Astrocyte (in vitro differentiated cells and primary cell): ENCODE measurements at regions not wholly inside any gene's neighbourhood (a gene's known extent, or its start where the extent isn't known, plus 50 kb on each side); places are given as distances from the start of the nearest gene placed in this dataset.
"Not testable (repeated sequence)": the region's sequence is repeated elsewhere in the genome, so short reads cannot be mapped to it uniquely, and the experiment has no call there.

ENCODE experiments used
- DNase-seq: peaks from one replicate; pipeline ENCODE4 v3.0.0-alpha.2; 2010; ENCODE audit warnings: low read depth
- FAIRE-seq: peaks from 2 replicates; lab custom pipeline; 2011; peaks lifted over from hg19 to GRCh38; lab: Jason Lieb, UNC
- H2AFZ ChIP-seq: 2 replicates; pipeline ENCODE4 v1.6.0; 2012; ENCODE audit warnings: low read depth, low read length, inconsistent platforms
- H3K27ac ChIP-seq: 2 replicates; pipeline ENCODE4 v1.5.1; 2011; ENCODE audit warnings: low read depth, low read length, inconsistent platforms
- H3K27me3 ChIP-seq: 2 replicates; pipeline ENCODE4 v1.6.0; 2011; ENCODE audit warnings: low read length, inconsistent platforms; ENCODE audit not compliant: insufficient read depth
- H3K36me3 ChIP-seq: 2 replicates; pipeline ENCODE4 v1.5.1; 2011; ENCODE audit warnings: low read length, inconsistent platforms; ENCODE audit not compliant: insufficient read depth
- H3K4me1 ChIP-seq: 2 replicates; pipeline ENCODE4 v1.5.1; 2011; ENCODE audit warnings: low read length, inconsistent platforms; ENCODE audit not compliant: insufficient read depth
- H3K4me2 ChIP-seq: 2 replicates; pipeline ENCODE4 v1.6.0; 2012; ENCODE audit warnings: low read length, inconsistent platforms
- H3K4me3 ChIP-seq: 2 replicates; pipeline ENCODE4 v1.5.1; 2011; ENCODE audit warnings: low read depth, mild to moderate bottlenecking, low read length, inconsistent platforms; ENCODE audit not compliant: insufficient read depth
- H3K79me2 ChIP-seq: 2 replicates; pipeline ENCODE4 v1.6.0; 2012; ENCODE audit warnings: mild to moderate bottlenecking, low read length, inconsistent platforms; ENCODE audit not compliant: insufficient read depth
- H3K9ac ChIP-seq: 2 replicates; pipeline ENCODE4 v1.6.0; 2012; ENCODE audit warnings: mild to moderate bottlenecking, low read length, inconsistent platforms
- H3K9me3 ChIP-seq: 2 replicates; pipeline ENCODE4 v1.5.1; 2012; ENCODE audit warnings: low read depth, mild to moderate bottlenecking, low read length, inconsistent platforms; ENCODE audit not compliant: insufficient read depth
- H4K20me1 ChIP-seq: 2 replicates; pipeline ENCODE4 v1.6.0; 2012; ENCODE audit warnings: low read length, inconsistent platforms; ENCODE audit not compliant: insufficient read depth
- H3K27ac Mint-ChIP-seq: one replicate; pipeline ENCODE4 v1.8.0; 2021; ENCODE audit warnings: mild to moderate bottlenecking, mixed read lengths; ENCODE audit not compliant: unreplicated experiment
- H3K27me3 Mint-ChIP-seq: one replicate; pipeline ENCODE4 v1.8.0; 2021; ENCODE audit warnings: low read depth, mixed read lengths; ENCODE audit not compliant: unreplicated experiment
- H3K36me3 Mint-ChIP-seq: one replicate; pipeline ENCODE4 v1.8.0; 2021; ENCODE audit warnings: low read depth, mixed read lengths; ENCODE audit not compliant: unreplicated experiment
- H3K4me1 Mint-ChIP-seq: one replicate; pipeline ENCODE4 v1.8.0; 2021; ENCODE audit warnings: low read depth, mixed read lengths; ENCODE audit not compliant: unreplicated experiment
- H3K4me3 Mint-ChIP-seq: one replicate; pipeline ENCODE4 v1.8.0; 2021; ENCODE audit warnings: mild to moderate bottlenecking, moderate library complexity, mixed read lengths; ENCODE audit not compliant: unreplicated experiment
- H3K9me3 Mint-ChIP-seq: one replicate; pipeline ENCODE4 v1.8.0; 2021; ENCODE audit warnings: mild to moderate bottlenecking, mixed read lengths; ENCODE audit not compliant: unreplicated experiment
- EZH2 ChIP-seq: IDR thresholded peaks from 2 replicates; pipeline ENCODE4 v1.6.1; 2012; ENCODE audit warnings: mild to moderate bottlenecking, low read length, inconsistent platforms; ENCODE audit not compliant: insufficient read depth
- TF ChIP-seq, protein P1 (sequence below): IDR thresholded peaks from 2 replicates; pipeline ENCODE4 v1.5.1; 2011; ENCODE audit warnings: low read depth, mild to moderate bottlenecking, inconsistent platforms, low read length, moderate library complexity; ENCODE audit not compliant: insufficient read depth

DNA sequence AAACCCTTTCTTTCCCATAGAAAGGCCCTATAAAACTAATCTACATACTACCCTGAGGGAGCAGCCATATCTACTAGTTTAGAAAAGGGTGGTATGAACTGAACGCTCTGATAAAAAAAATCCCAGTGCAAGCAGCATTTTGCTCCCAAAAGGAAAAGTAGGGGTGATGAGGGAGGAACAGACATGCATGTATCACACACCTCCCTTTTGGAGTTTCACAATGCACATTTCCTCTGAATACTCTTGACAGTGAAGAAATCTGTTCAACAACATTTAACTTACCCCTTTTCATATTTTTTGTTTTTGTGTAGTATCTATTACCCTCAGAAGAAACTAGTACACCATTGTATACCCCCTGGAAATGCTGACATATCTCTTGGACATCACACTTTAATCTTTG lies 411.4 kb downstream of the MAT2B start:
- Histone ChIP-seq H3K4me3 (no peak overlapping the region), H4K20me1 (no peaks in the 10 kb centered on the region), H2AFZ (no peak overlapping the region), H3K4me1 (no peaks in the 10 kb centered on the region), H3K9ac (no peak overlapping the region), H3K36me3 (no peaks in the 10 kb centered on the region), H3K4me2 (no peak overlapping the region), H3K27me3 (no peaks in the 10 kb centered on the region), H3K27ac (no peak overlapping the region), H3K79me2 (no peaks in the 10 kb centered on the region), H3K9me3 (no peaks in the 10 kb centered on the region)
- H3K4me1 Mint-ChIP-seq: peaks cover 12% of the 10 kb centered on the region
- H3K36me3 Mint-ChIP-seq: no peaks in the 10 kb centered on the region
- H3K4me3 Mint-ChIP-seq: no peak overlapping the region
- peaks cover 9% of the 10 kb centered on the region for H3K9me3 Mint-ChIP-seq
- no peak for TF ChIP-seq EZH2
- TF ChIP-seq, protein P1, sequence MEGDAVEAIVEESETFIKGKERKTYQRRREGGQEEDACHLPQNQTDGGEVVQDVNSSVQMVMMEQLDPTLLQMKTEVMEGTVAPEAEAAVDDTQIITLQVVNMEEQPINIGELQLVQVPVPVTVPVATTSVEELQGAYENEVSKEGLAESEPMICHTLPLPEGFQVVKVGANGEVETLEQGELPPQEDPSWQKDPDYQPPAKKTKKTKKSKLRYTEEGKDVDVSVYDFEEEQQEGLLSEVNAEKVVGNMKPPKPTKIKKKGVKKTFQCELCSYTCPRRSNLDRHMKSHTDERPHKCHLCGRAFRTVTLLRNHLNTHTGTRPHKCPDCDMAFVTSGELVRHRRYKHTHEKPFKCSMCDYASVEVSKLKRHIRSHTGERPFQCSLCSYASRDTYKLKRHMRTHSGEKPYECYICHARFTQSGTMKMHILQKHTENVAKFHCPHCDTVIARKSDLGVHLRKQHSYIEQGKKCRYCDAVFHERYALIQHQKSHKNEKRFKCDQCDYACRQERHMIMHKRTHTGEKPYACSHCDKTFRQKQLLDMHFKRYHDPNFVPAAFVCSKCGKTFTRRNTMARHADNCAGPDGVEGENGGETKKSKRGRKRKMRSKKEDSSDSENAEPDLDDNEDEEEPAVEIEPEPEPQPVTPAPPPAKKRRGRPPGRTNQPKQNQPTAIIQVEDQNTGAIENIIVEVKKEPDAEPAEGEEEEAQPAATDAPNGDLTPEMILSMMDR: no peak
- H3K27ac Mint-ChIP-seq: no peak overlapping the region
- DNase-seq (no peak), FAIRE-seq (no peak)
- no peaks in the 10 kb centered on the region for H3K27me3 Mint-ChIP-seq

DNA sequence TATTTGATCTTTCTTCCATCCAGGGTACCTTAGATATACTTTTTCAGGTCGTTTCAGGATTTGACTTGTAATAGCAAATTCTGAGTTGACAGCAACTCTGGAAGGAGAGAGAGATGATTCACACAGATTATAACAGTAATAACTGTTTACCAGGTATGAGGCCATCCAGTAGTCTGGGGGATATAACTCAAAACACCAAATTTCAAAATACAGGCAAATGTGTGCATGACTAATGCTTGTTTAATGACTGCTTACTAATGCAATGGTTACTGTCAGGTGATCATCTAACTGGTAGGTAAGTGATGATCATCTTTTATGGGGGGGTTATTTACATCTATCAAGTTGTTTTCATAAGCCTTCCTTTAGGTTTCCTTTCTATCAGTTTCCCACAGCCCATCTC lies 412.3 kb downstream of the MAT2B start:
- no peak for DNase-seq
- Histone ChIP-seq H4K20me1 (no peaks in the 10 kb centered on the region), H3K4me1 (no peaks in the 10 kb centered on the region), H3K4me3 (no peak overlapping the region), H3K36me3 (no peaks in the 10 kb centered on the region), H3K27me3 (no peaks in the 10 kb centered on the region), H2AFZ (no peak overlapping the region), H3K9me3 (no peaks in the 10 kb centered on the region), H3K27ac (no peak overlapping the region), H3K9ac (no peak overlapping the region), H3K79me2 (no peaks in the 10 kb centered on the region), H3K4me2 (no peak overlapping the region)
- Mint-ChIP-seq H3K9me3 (peaks cover 9% of the 10 kb centered on the region), H3K4me3 (no peak overlapping the region), H3K4me1 (peaks cover 12% of the 10 kb centered on the region), H3K27ac (no peak overlapping the region), H3K36me3 (no peaks in the 10 kb centered on the region), H3K27me3 (no peaks in the 10 kb centered on the region)
- no peak for FAIRE-seq
- TF ChIP-seq EZH2: no peak
- TF ChIP-seq, protein P1: no peak

DNA sequence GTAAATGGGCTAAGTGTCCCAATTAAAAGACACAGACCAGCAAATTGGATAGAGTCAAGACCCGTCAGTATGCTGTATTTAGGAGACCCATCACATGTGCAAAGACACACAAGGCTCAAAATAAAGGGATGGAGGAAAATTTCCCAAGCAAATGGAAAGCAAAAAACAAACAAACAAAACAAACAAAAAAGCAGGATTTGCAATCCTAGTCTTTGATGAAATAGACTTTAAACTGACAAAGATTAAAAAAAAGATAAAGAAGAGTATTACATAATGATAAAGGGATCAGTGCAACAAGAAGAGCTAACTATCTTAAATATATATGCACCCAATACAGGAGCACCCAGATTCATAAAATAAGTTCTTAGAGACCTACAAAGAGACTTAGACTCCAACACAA lies 429.6 kb downstream of the MAT2B start:
- H3K79me2 ChIP-seq, H3K36me3 Mint-ChIP-seq, FAIRE-seq, H3K36me3 ChIP-seq, H3K4me2 ChIP-seq, H3K27ac ChIP-seq, H3K4me3 ChIP-seq, H3K27me3 ChIP-seq, H3K4me1 ChIP-seq, H3K9me3 ChIP-seq, H2AFZ ChIP-seq, H3K4me1 Mint-ChIP-seq, H3K4me3 Mint-ChIP-seq, H3K27ac Mint-ChIP-seq, H3K27me3 Mint-ChIP-seq, H4K20me1 ChIP-seq, DNase-seq, H3K9ac ChIP-seq, H3K9me3 Mint-ChIP-seq: not testable (repeated sequence)
